GM18508 (cell line): ENCODE measurements at regions not wholly inside any gene's neighbourhood (a gene's known extent, or its start where the extent isn't known, plus 50 kb on each side); places are given as distances from the start of the nearest gene placed in this dataset.

Experiments used
- ATAC-seq: cut with Tn5 transposase; IDR thresholded peaks from one replicate; pipeline ENCODE4 v1.9.1; 2021; ENCODE audit warnings: moderate number of reproducible peaks; ENCODE audit not compliant: insufficient read depth, unreplicated experiment

- ATAC-seq, result no peak
These were observed 789.9 kb upstream of the LRRC4C start for GRCh38 chr11:42249401-42249800.

GRCh38 chr11:42249956-42250355 is 790.5 kb upstream of the LRRC4C start:
- ATAC-seq, result no peak

GRCh38 chr11:42251984-42252383 is 792.5 kb upstream of the LRRC4C start:
- ATAC-seq, result no peak

GRCh38 chr11:42253156-42253555 is 793.7 kb upstream of the LRRC4C start:
- no peak for ATAC-seq

- no peak for ATAC-seq
These were observed 796.5 kb upstream of the LRRC4C start for GRCh38 chr11:42255906-42256305.

GRCh38 chr11:42257534-42257933 is 798.1 kb upstream of the LRRC4C start:
- ATAC-seq, result no peak

- no peak for ATAC-seq
These were observed 805.6 kb upstream of the LRRC4C start for GRCh38 chr11:42265072-42265471.

- no peak for ATAC-seq
These were observed 811.9 kb upstream of the LRRC4C start for GRCh38 chr11:42271306-42271705.

- no peak for ATAC-seq
These were observed 814.5 kb upstream of the LRRC4C start for GRCh38 chr11:42273977-42274376.

GRCh38 chr11:42296910-42297309 is 837.5 kb upstream of the LRRC4C start:
- no peak for ATAC-seq

- no peak for ATAC-seq
These were observed 840.3 kb upstream of the LRRC4C start for GRCh38 chr11:42299780-42300179.

- ATAC-seq, result no peak
These were observed 842.3 kb upstream of the LRRC4C start for GRCh38 chr11:42301777-42302176.

GRCh38 chr11:42311514-42311913 is 852.1 kb upstream of the LRRC4C start:
- no peak for ATAC-seq

- ATAC-seq, result no peak
These were observed 852.5 kb upstream of the LRRC4C start for GRCh38 chr11:42311944-42312343.

GRCh38 chr11:42315267-42315666 is 855.8 kb upstream of the LRRC4C start:
- ATAC-seq, result no peak

- no peak for ATAC-seq
These were observed 856.4 kb upstream of the LRRC4C start for GRCh38 chr11:42315846-42316245.

GRCh38 chr11:42319921-42320320 is 860.5 kb upstream of the LRRC4C start:
- ATAC-seq, result no peak

- ATAC-seq, result no peak
These were observed 870.6 kb upstream of the LRRC4C start for GRCh38 chr11:42329929-42330565.

- ATAC-seq, result no peak
These were observed 878.5 kb upstream of the LRRC4C start for GRCh38 chr11:42337786-42338455.

- ATAC-seq, result no peak
These were observed 884.8 kb upstream of the LRRC4C start for GRCh38 chr11:42344204-42344792.

GRCh38 chr11:42345933-42346332 is 886.5 kb upstream of the LRRC4C start:
- no peak for ATAC-seq

GRCh38 chr11:42363701-42364100 is 904.2 kb upstream of the LRRC4C start:
- ATAC-seq, result no peak
